GM19372 (cell line): ENCODE measurements at regions not wholly inside any gene's neighbourhood (a gene's known extent, or its start where the extent isn't known, plus 50 kb on each side); places are given as distances from the start of the nearest gene placed in this dataset.
"Not testable (repeated sequence)": the region's sequence is repeated elsewhere in the genome, so short reads cannot be mapped to it uniquely, and the experiment has no call there.

Experiments
- ATAC-seq: cut with Tn5 transposase; IDR thresholded peaks from one replicate; pipeline ENCODE4 v1.9.1; 2021; ENCODE audit warnings: mild to moderate bottlenecking, low read depth, moderate library complexity; ENCODE audit not compliant: unreplicated experiment

DNA sequence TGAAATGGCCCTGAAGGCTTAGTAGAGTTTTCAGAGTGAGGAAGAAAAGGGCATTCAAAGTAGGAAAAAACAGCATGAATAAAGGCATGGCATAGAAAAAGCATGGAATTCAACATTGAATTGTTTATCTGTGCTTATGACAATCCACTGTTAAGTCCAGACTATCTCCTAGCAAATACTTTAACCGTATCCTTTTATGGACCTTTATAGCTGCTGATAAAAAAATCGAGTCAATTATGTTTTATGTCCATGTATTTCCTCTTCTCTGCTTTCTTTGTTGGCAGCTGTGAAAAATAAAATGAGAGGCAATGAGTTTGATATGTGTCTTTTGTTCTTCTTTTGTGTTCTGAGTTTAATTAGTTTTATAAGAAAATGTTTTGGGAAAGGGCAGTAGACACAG lies 70.4 kb downstream of the TDRD15 start:
- no peak for ATAC-seq

DNA sequence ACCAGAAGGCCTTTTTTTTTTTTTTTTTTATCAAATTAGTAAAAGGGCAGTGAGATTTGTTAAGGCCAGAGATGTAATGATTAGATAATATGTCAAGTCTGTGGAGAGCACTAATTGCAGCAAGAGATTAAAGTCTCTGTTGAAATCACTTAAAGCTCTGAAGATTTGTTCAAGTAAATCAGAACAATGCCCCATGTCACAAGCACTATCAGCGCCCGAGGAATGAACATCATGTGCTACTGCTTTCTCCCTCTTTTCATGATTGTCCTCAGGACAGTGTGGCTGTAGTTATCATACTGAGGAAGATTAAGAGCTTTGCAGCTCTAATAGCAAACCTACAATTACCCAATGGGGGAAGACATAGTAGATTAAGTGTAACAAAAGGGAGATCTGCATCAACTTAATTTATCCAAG lies 71.1 kb downstream of the TDRD15 start:
- no peak for ATAC-seq

DNA sequence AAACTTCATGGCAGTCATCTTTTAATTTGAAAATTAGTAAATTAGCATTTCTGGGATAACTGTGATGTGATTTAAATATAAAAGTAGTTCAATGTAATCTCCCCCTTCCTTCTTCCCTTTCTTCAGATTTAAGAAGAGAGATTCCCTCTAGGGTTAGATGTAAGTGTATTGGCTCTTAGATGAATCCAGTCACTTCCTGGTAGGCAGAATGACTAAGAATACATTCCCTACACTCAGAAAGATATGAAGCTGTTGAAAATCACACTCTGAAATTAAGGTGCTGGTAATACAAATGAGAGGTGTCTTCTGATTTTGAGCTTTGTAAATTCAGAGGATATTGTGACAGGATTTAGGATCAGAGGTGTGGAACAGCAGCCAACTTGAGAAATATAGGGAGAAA lies 71.6 kb downstream of the TDRD15 start:
- no peak for ATAC-seq

DNA sequence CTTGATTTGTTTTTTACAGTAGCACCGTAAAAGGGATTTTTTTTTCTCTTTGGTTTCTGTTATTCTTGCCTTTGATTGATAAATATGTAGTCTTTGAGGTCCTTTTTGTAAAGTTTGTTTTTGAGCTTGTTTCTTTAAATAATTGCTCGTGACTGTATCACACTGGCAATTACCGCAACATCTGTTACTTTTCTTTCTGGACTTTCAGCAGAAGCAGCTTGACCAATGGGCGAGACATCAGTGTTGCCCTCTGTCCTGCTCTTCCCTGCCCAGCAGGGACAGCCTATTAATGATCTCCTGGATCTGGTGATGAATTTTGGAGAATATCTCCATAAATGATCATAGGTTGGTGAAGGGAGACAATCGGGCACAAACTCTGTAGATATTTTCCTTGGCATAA lies 74.9 kb downstream of the TDRD15 start:
- ATAC-seq, result no peak

DNA sequence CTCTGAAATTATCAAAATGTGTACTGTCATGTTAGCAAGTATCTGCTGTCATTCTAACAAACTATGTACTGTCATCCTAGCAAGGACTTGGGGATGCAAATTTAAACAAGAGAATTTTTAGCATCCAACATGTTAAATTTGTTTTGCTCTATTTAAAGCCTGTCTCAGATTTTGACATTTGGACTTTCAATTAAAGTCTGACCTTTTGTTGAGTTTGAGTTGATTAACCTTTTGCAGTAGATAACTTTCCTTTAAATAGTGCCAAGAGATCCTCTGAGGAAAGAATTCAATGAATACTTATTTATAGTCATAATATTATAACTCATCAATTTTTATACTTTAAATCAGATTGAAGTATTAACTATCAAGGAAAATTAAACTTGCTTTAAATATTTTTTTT lies 80.2 kb downstream of the TDRD15 start:
- ATAC-seq, result no peak

DNA sequence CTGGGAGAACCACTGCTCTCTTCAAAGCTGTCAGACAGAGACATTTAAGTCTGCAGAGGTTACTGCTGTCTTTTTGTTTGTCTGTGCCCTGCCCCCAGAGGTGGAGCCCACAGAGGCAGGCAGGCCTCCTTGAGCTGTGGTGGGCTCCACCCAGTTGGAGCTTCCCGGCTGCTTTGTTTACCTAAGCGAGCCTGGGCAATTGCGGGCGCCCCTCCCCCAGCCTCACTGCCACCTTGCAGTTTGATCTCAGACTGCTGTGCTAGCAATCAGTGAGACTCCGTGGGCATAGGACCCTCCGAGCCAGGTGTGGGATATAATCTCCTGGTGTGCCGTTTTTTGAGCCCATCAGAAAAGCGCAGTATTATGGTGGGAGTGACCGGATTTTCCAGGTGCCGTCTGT lies 90.3 kb downstream of the TDRD15 start:
- ATAC-seq, result not testable (repeated sequence)

DNA sequence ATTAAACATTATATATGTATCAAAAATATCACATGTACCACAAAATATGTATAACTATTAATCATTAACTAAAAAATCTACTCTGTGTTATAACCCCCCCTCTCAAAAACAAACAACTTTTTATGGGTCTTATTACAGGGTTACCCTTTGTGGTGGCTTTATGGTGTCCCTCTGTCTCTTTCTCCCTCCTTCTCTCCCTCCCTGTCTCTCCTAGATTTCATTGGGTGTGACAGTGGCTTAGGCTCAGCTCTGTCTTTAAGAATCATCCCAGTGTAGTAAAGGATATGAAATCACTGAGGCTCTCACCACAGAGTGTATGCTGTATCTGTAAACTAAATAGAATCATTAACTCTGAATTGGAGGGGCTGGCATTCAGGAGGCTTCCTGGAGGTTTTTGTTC lies 93.7 kb downstream of the TDRD15 start:
- no peak for ATAC-seq

DNA sequence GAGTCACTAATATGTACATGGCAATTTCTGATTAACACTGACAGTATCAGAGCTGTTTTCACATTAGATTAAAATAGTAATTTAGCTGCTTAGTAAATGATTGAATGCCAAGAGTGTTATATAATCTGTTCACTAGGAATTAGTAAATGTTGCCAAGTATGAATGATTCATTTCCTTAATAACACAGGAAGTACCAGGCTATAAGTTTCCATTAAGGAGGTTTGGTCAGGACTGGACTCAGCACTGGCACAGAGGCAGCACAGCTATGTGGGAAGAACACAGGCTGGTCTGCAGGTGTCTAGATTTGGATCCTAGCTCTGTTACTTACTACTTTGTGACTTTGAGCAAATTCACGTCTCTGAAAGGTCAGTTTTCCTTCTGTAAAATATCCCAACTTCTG lies 97.2 kb downstream of the TDRD15 start:
- ATAC-seq, result no peak

DNA sequence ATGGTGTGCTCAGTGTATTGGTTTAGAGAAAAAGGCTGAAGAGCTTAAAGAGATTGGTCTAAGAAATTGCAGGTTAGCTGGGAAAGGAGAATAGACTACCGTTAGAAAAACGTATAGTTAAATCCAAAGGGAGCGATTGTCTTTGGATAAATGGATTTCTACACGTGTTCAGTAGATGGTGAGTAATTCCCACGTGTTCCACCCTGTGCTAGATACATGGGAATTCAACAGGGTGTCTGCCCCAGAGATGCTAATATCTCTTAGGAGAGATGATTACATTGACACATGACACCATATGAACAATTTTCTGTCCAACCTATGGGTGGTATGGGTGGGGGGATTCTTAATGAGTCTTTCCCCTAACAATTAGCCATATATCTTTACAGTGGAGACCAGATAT lies 99.8 kb downstream of the TDRD15 start:
- ATAC-seq, result no peak

DNA sequence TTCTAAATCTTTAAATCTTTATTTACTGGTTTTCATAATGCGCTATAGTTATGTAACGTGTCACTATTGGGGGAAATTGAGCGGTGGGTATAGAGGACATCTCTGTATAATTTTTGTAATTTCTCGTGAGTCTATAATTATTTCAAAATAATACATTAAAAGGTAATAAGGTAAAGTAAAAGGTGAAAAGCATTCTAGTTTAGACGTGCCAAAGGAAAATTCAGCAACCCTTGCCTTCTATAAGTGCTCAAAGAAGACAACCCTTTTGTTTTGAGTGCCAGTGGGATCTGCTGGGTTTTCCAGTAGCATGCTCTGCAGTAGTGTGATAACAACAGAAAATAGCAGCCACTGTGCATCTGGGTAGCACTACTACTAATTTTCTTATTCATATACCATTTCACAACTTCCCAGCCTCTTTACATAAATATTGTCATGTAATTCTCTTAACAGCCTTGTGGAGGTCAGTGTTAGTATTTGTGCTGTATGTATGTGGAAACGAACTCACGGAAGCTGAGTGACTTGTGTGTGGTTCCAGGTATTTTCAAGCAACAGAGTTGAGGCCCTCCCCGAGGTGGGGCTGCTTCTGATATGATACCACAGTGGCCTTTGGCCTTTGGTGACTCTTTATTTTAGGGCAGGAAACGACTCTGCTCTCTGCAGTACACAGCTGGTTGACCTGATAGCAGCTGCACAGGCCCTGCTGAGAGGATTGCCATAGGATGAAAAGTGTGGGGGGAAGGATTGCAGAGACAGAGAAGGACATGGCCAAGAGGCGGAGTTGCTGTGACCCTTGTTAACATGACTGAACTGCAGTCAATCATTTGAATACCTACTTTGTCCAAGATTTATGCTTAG lies 104.5 kb downstream of the TDRD15 start:
- ATAC-seq, result no peak

DNA sequence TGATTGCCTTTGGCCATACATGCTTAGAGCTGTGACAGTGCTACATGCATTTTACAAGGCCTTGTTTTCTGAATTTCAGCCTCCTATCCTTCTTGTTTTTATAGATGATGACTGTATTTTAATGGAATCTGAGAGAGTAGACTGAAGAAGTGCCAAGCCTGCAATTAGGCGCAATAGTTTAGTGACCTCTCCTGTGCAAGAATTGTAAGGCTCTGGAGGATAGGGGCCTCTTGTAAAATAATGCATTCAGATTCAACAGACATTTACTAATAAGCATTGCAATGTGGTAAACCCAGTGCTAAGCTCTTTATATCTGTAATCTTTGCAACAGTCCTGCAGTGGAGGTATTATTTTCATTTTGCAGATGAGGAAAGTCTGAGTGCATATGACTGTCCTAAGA lies 105.5 kb downstream of the TDRD15 start:
- no peak for ATAC-seq

DNA sequence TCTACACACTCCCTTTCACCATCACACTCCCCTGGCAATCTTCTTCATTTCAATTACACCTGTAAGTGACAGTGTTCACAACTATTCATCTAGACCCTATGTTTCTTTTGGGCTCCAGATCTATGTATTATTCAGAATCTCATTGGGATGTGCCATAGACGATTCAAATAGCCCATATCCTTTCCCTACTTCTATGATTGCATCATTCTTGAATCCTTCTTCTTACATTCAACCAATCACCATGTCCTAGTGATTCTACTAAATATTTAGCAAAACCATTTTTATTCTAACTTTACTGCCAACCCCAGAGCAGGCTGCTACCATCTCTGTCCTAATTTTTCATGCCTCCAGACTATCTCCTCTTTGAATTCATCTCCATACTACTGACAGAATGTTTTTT lies 106.4 kb downstream of the TDRD15 start:
- no peak for ATAC-seq

DNA sequence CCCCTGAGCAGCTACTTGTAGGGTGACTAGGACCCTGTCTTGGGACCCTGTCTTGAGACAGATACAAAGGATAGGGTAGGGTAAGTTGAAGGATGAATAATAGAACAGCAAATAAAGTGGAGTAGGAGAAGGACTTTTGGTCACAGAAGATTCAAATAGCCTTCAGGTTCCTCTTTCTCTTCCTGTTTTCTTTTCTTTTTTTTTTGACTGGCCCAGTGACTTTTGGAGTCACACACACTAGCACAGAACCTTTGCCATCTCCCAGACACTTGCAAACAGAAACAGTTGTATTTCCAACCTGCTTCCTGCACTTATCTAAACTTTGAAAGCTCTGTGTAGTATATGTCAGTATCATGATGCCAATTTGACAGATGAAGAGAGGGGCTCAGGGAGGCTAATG lies 108.2 kb downstream of the TDRD15 start:
- no peak for ATAC-seq

DNA sequence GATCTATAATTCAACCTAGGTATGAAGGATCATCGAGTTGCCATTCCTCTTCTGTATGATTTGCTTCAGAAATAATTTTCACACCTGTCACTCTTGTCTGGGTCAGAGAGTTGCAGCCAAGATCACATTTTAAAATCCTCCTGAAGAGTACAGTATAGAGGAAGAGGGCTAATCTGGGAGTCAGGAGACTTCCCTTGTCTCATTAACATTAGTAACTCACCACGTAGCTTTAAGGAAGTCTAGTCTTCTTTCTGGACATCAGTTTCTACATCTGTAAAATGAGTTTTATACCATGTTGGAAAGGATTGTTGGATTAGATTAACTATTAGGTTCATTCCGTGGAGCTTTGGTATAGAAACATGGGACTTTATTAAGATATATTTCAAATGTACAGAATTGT lies 109.4 kb downstream of the TDRD15 start:
- no peak for ATAC-seq

DNA sequence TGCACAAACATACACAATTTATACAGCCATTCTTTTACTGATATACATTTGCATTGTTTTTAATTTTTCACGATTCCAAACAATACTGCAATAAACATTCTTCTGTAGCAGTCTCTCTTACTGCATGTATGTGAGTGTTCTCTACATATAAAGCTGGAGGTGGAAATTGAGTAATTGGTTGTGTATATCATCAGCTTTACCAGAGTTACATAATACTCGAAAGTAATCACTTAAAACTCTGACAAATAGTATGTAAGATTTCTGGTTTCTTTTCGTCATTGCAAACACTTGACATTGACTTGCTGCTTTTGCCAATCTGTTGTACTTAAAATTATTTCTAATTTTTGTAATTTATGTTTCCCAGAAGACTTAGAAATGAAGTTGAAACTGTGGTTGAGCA lies 110.2 kb downstream of the TDRD15 start:
- no peak for ATAC-seq

DNA sequence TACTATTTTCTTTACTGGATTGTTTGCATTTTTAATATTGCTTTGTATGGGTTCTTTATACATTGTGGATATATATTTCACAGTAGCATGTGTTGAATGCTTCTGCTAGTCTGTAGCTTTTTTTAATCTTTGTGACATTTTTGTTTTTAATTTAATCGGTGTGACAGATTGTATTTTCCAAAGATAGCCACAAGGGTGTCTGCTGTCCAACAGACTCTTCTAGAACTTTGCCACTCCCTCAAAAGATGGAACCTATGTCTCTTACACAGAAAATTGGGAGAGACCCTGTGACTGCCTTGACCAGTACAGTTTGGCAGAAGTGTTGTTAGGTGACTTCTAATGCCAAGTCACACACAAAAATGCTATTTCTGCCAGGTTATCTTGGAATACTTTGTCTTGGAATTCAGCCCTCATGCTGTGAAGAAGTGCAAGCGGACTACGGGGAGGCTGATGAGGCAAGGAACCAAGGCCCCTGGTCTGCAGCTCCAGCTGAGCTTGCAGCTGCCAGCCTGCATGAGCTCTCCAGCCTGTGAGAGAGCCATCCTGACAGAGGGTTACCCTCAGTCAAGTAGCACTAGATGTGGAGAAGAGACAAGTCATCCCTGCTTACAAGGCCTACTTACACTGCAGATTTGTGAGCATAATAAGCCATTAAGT lies 110.8 kb downstream of the TDRD15 start:
- ATAC-seq, result no peak

DNA sequence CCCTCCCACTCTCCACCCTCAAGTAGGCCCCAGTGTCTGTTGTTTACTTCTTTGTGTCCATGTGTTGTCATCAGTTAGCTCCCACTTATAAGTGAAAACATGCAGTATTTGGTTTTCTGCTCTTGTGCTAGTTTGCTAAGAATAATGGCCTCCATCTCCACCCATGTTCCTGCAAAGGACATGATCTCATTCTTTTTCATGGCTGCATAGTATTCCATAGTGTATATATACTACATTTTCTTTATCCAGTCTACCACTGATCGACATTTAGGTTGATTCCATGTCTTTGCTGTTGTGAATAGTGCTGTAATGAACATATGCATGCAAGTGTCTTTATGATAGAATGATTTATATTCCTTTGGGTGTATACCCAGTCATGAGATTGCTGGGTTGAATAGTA lies 116.0 kb downstream of the TDRD15 start:
- not testable (repeated sequence) for ATAC-seq

DNA sequence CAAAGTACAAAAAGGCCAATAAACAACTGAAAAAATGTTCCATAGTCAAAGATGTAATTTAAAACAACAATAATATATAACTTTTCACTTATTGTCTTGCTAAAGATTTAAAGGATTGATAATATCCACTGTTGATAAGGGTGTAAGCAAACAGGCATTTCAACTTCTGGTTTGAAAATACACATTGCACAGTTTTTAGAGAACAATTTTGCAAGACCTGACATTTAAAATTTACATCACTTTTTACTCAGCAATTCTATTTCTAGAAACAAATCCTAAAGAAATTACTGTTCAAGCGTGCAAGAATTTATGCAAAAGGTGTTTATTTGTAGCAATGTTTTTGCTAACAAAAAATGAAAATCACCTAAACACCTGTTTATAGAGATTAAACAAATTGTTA lies 120.4 kb downstream of the TDRD15 start:
- no peak for ATAC-seq

DNA sequence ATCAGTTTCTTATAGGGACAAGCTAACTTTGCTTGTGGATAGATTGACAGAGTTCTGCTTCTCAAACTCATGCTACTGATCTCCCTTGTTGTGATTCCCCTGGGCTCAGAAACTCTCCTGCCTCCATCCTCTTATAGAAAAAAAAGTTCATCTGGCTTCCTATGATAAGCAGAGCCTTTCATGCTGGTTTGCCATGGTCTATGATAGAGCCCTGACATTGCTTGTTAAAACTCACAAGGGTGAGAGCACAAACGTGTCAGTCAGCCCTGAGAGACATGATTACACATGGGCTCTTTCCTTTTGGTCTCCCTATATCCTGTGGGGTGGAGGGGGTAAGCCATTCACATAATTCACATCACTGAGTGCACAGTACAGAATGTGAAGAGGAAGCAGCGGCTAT lies 121.8 kb downstream of the TDRD15 start:
- no peak for ATAC-seq

DNA sequence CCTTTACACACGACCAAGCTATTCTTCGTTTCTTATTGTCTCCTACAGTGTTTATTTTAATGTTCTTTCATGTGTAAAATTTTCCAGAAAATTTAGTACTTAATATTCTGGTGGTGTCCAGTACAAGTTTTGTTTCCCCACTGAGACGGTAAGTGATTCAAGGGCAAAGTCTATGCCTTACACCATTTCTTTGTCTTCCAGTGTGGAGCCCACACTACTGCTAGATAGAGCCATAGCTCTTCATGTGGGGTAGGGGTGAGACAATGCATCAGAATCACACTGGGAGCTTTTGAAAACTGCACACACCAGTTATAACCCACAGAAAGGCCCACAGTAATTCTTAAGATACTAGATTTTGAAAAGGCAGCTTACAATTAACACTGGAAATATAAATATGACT lies 125.6 kb downstream of the TDRD15 start:
- no peak for ATAC-seq

DNA sequence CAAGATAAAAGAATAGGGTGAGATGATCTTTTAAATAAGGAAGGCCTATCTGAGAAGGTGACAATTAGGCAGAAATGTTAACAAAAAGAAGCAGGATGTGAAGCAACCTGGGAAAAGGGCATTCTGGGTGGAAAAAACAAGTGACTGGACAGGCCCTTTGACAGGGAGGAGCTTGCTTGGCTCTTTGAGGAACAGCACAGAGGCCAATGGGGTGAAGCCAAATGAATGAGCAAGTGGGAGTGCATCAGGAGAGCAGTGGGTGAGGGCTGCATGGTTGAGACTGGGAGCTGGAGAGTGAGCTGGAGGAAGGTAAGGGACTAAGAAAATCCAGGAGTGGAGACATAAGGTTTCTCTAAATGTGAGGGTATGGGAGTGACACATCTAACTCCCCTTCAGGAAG lies 126.9 kb downstream of the TDRD15 start:
- ATAC-seq, result no peak
